ENCODE measurements at regions not wholly inside any gene's neighbourhood (a gene's known extent, or its start where the extent isn't known, plus 50 kb on each side); places are given as distances from the start of the nearest gene placed in this dataset.
"Not testable (repeated sequence)": the region's sequence is repeated elsewhere in the genome, so short reads cannot be mapped to it uniquely, and the experiment has no call there.

DNA sequence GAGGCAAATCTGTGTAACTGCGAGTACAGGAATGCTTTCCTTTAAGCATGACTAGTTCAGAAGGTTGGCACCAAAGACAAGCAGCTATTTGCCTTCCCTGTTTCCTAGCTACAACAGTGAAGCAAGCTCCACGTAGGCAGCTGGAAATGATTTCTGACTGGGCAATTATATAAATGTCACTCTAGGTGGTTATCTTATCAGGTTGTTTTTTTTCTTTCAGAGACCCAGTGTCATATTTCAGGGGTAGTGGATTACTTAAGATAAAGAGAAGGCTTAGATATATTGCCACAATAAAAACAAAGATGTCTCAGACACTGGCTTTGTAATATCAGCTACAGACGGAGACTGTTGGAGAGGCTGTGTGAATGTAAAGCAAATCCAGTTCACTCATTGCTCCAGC, 748.9 kb upstream of the NXPH2 start:
- no peak for DNase-seq

DNA sequence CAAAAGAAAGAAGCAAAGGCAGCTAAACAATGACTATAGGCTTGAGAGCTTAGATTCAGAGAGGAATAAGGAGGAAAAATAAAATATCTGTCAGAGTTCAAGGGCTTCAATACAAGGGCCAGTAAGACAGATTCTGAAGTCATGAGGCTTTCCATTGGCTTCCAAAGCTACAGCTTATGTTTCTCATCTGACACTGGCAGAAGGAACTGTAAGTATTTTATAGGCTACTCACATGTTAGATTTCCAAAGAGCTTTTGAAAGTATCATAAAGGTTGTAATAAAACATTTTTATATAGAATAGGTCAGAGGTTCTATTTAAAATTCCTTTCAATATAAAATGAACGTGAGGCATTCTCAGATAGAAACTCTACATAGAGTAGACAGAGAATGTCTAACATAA, 746.6 kb upstream of the NXPH2 start:
- DNase-seq = no peak

DNA sequence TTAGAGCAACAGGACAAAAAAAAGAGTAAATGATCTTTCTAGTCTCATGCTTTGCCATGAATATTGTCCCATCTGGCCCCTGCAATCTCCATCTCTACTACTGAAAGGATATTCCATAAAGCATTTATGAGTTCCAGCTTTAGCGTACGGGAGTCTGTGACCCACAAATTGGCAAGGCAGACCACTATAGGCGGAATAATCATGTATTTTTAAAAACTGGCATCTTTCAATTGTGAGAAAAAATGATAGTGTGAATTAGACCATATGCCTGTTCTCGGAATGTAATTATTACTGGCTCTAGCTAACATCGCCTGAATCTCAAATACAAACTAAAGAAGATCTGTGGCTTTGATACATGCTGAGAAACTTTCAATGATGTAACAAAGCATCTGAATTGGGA, 738.1 kb upstream of the NXPH2 start:
- no peak for DNase-seq

DNA sequence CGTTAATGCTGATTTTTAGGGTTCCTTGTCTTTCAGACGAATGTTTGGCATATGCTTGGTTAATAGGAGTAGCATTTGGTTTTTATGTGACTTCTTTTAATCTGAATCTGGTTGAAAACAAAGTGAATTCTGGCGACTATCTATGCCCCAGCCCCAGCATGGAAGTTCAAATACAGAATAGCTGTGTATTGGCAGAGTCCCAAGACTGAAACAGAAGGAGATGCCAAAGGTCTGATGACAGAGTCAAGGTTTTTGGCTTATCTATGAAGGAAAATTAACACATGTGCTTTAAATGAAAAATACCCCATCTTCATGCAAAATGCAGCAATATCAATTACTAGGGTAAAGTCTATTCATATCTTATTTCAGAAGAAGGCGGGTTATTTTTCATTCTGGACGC, 734.8 kb upstream of the NXPH2 start:
- DNase-seq = no peak

DNA sequence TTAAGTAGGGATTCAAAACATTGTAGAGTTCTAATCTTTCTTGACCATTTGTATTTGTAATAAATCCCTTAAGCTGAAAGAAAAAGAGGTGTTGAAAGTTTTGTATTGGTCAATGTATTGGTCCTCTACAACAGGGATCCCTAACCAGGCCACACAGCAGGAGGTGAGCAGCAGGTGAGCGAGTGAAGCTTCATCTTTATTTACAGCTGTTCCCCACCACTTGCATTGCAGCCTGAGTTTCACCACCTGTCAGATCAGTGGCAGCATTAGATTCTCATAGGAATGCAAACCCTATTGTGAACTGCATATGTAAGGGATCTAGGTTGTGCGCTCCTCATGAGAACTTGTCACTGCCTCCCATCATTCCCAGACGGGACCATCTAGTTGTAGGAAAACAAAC, 715.7 kb upstream of the NXPH2 start:
- DNase-seq = no peak

DNA sequence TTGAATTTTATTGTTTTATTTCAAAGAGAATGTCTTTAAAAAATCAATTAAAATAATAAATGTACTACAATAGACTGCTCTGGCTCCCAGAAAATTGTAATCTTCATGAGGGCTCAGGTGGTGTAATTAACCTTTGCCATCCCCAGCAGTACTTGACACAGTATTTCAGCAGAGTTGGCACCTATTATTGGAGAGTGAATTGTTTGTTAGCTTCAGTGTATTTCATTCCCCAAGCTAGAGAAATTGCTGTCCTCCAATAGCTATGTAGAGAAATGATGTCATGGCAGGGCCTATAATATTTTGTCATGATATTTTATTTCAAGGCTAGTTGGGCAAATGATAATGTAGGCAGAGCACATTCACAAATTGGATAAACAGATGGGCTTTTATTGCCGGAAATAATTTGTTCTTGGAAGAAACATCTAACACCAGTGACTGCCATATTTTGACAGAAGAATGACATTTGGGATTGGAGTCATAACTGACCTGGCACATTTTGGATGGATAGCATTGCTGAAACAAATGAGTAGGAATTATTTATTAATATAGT, 712.0 kb upstream of the NXPH2 start:
- no peak for DNase-seq

DNA sequence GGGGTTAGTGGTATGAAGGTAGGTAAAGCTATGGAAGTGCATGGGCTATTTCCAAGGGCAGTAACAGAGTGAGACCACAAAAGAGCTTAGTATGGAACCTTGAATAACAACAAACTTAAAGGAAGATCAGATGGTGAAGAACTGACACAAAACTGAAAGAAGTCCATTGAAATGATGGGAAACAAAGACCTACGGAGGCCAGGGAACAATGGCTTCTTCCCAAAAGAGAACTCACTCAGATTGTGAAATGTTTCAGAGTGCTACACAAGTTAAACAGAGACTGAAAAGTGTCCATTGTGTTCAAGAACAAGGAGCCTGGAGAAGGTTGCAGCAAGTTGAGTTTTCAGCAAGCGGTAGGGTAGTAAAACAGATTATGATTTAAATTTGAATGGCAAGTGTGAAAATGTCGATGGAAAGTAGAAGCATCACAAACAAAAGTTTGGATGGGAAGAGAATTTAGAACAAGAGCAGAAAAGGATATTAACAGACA, 700.0 kb upstream of the NXPH2 start:
- DNase-seq = no peak

DNA sequence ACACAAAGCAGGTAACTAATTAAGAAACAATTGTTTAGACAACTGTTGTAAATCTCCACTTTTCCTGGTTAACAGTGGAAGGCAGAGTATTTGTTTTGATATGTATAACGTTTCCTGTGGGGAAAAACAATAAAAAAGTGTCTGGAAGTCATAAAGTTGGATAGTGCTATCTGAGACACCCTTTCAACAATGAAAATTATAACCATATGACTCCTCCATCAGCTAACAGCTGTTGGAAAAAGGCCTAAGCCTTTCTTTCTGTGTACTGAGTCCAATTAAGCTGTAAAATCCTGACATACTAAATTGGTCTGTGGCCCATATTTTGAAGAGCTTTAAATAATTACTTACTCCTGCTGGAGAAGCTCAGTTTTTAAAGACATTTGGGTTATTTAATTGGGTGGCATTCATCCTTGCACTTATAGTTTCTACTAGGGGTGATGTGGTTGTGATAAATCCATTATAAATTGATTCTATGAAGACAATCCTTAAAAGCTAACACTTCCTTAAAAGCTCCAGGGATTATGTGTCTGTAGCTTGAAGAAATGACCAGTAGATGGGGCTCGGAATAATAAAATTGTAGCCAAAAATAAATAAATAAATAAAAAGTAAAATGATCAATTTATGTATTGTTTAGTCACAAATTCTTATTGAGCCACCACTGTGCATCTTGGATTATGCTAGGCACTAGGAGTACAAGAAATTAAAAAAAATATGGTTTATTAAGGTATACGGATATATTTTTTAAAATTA, 698.1 kb upstream of the NXPH2 start:
- no peak for DNase-seq

DNA sequence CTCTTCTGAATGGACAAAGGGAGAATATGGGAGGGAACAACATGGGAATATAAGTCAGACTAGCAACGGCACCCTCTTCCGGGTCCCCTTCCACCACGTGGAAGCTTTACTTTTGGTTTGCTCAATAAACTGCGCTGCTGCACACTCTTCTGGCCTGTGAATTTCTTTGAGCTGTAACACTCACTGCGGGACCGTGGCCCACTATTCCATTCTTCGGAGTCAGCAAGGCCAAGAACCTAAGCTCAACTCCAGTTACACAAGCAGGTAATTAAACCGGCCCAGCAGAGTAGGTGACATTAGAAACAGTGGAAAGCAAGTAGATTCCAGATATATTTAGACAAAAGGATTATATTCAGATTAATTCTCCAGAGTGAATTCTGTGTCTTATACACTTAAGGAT, 697.4 kb upstream of the NXPH2 start:
- no peak for DNase-seq

DNA sequence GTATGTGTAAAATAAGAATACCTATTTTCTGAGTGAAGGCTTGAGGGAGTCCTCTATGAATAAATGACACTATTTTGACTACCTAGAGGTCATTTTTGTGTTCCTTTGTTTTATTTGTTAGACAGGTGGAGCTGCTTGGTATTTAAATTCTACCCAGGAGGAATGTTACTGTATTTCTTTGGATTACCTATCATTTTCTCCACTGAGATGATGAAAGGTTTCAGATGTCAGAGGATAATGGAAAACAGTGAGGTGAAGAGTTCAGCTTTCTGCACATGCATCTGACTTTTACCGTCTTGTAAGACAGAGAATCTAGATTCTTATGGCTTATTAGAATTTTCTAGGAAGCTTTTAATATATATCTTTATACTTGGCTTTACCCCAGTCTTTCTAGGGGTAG, 689.8 kb upstream of the NXPH2 start:
- DNase-seq = no peak

DNA sequence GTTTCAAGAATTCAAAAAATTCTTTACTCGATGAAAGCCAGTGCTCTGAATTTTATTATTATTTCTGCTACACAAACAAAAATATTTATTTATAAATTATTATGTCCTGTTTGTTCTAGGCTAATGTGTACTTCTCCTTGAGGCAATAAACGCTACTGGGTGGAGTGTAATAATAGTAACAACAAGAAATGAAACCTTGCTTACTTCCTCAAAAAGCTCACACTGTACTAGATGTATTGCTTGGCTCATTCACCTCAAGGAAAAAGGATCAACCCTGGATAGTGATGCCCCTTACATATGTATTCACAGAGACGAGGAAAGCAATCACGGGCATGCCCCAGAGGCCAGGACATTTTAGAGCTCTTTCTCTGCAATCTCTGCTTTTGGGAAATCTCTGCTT, 685.6 kb upstream of the NXPH2 start:
- DNase-seq = no peak

DNA sequence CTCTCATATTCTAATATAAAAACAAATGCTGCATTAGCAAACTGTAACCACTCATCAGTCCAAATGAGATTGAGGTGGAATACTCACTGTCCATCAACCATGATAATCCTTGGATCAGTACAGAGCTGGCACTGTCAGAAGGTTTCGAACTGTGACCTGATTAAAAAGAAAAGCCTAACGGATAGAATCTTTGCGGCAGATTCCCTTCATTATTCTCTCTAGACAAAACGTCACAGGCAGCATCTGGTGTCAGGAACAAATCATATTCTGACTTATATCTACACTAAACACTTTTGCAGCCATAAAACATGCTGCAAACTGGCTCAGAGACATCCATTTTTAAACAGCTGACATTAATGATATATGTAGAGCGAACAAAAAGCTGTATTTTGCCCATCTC, 677.7 kb upstream of the NXPH2 start:
- DNase-seq = no peak

DNA sequence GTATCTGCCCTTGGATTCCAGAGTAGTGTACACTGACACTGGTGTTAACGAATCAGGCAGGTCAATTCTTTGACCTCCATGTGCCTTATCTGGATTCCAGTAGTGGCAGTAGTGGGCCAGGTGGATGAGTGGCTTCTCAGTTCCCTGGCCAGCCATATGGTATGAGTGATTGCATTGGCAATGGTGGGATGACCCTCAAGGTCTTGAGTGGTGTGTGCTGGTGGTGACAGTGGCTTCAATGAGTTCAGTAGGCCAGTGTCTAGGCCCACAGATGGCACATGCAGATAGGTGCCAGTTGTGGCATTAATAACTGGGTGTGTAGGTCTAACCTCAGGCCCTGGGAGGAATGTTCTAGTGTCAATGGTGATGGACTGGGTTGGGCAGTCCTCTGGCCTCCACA, 674.1 kb upstream of the NXPH2 start:
- DNase-seq = no peak

DNA sequence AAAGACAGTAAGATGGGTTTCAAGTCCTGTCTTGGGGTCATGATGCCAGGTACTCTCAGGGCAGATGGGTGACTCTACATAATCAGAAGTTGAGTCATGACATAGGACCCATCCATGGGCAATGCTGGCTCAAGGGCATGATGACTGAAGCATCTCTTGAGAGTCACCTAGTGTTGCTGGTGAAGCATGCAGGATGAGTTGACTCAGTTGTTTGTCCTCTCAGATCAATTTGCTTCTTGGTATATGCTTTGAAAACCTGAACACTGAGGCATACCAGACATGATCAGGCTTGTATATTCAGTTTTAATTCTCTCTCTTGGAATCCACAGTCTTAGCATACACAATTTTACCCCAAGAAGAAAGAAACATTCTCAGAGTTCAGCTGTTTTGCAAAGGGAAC, 658.9 kb upstream of the NXPH2 start:
- DNase-seq = no peak

DNA sequence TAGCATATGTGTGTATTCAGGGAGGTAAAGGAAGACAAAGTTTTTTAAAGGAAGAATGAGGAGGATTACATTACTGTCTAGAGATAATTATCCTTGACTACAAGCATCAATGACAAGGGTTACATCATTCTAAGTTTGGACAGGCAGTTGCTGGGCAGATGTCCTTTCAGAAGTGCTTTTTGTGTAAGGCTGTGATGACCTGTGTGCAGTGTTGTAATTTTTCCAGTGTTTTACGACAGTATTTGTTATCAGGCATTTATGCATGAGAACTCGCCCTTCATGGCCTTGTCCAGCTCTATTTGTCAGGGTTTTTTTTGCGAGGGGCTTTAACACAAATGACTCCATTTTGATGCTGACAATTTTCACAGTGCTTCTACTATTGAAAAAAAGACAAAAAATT, 658.3 kb upstream of the NXPH2 start:
- peak in 1 of 2 experiments; percentile 5 for DNase-seq

DNA sequence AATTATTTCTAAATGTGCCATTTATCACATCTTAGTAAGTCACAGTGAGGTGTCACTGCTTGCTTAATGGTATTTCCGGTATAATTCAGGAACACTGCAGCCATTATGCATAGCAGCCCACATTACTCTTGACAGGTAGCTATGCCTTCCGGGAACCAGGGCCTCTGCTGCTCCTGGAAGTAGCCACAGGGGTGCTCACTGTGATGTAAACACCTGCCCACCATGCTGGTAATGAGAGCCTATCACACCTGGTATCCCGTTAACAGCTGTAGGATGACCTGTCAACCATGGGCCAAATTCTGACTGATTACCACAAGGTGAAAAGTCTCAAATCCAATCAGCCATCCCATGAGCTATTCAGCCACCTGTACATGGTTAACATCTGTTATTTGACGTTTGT, 647.0 kb upstream of the NXPH2 start:
- DNase-seq = no peak

DNA sequence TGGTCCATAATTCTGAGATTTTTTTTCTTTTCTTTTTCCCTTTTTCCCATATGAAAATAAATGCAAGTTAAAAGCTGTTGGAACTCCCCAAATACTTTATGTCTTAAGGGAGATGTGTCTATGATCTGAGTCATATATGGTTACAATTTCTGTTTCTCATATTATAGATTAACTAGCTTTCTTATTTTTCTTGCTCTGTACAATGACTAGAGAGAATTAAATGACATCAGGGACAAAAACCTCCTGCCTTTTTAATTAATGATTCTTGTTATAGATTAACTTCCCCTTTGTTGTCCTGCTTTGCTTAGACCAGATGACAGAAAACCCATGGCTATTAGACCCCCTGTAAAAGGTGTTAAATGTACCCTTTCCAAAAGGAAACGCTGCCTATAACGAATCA, 643.9 kb upstream of the NXPH2 start:
- no peak for DNase-seq

DNA sequence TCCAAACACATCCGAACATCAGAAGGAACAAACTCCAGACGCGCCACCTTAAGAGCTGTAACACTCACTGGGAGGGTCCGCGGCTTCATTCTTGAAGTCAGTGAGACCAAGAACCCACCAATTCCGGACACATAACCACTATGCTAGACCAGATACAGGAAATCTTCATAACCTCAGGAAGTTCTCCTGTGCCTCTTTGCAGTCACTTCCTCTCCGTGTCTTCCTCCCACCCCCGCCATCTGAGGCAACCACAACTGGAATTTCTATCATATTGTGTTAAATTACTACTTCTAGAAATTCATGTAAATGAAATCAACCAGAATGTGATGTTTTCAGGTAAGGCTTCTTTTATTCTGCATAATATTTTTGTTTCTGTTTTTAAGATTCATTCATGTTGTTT, 631.0 kb upstream of the NXPH2 start:
- DNase-seq = no peak

DNA sequence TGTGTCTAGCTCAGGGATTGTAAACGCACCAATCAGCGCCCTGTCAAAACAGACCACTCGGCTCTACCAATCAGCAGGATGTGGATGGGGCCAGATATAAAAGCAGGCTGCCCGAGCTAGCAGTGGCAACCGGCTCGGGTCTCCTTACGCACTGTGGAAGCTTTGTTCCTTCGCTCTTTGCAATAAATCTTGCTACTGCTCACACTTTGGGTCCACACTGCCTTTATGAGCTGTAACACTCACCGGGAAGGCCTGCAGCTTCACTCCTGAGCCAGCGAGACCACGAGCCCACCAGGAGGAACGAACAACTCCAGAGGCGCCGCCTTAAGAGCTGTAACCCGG, 630.6 kb upstream of the NXPH2 start:
- not testable (repeated sequence) for DNase-seq

DNA sequence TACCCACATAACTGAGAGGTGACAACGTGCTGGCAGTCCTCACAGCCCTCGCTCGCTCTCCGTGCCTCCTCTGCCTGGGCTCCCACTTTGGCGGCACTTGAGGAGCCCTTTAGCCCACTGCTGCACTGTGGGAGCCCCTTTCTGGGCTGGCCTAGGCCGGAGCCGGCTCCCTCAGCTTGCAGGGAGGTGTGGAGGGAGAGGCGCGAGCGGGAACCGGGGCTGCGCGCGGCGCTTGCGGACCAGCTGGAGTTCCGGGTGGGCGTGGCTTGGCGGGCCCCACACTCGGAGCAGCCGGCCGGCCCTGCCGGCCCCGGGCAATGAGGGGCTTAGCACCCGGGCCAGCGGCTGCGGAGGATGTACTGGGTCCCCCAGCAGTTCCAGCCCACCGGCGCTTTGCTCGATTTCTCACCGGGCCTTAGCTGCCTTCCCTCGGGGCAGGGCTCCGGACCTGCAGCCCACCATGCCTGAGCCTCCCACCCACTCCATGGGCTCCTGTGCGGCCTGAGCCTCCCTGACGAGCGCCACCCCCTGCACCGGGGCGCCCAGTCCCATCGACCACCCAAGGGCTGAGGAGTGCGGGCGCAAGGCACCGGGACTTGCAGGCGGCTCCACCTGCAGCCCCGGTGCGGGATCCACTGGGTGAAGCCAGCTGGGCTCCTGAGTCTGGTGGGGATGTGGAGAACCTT, 630.1 kb upstream of the NXPH2 start:
- not testable (repeated sequence) for DNase-seq

DNA sequence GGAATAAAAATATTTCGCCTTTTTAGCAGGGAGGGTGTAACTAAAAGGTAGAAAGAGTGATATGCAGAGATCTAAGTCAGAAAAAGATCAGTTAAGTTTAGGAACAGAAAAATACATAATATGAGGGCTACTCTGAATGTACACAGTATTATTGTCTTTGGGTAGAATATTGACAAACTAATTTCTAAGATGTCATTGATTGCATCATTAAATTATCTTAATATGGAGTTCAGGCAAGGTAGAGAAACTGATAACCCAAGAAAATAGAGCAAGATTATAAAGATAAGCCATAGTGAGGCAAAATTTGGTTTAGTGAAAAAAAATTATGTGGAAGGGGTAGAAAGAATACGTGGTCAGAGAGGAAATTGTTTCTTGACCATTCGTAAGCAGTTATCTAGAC, 629.0 kb upstream of the NXPH2 start:
- DNase-seq = no peak

DNA sequence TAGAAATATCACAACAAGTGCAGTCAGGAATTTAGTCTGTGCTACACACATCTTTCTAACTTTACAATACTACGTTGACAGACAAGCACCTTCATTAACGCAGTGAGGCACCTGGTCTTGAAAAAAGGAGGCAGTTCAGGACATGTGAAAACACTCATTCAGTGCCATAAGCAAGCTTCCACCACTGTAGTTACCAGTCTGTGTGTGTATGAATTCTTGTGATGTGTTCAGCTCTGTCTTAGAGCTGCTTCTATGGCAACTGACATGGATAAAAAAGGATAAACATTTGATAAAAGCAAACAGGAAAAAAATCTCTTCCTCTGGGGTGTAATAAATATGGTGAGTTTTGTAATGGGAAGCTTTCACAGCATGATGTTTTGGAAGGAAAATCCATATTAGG, 623.8 kb upstream of the NXPH2 start:
- DNase-seq = no peak

DNA sequence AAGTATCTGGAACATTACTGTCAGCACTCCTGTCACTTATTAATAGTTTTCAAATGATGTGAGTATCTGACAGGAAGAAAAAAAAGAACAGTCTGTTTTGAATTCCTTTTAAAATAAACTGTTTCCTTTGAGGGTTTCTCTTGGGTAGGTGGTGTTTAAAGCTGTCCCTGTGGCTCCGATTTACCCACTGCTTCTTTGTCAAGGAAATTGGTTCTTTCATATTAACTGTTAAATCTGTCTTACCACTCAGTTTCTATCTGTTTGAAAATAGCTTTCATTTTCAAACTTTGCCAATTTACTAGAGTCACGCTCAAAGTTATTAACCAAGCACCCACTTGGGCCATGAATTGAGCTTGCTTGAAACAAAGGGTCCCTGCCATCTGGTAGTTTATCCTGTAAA, 614.6 kb upstream of the NXPH2 start:
- no peak for DNase-seq

DNA sequence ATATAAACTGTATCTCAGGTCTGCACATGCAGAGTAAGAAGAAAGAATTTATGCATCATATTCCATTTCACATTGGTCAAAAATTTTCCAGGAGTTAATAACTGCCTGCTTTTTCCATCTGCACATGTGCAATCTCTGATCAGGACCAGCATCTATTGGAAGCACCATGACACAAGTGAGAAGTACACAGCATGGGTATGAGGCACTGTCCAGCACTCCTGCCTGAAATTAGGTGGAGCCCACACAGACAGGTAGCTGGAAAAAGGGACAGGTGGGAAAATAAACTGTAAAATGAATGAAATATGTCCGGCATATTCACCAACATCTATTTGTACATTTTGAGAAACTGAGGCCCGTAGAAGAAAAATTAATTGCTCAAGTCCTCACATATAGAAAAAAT, 609.2 kb upstream of the NXPH2 start:
- DNase-seq = no peak

DNA sequence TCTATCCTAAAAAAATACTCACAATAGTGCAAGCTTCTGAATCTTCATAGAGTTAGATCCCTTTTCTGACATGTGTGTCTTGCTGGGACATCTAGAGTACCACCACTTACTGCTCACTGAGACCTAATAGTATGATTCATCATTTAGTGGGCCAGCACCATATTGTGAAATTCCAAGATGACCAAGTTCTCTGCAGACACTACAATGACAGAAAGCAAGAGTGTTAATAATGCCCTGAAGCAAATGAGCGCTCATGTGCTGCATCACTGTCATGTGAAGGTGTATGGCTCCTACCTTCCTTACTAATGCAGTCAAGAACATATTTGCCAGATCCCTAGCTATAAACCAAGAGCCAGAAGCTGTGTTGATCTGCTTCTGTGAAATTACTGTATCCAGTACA, 606.2 kb upstream of the NXPH2 start:
- no peak for DNase-seq

Measured in SHP77 (cell line).